Neuronal stem cell (in vitro differentiated cells): ENCODE measurements at regions not wholly inside any gene's neighbourhood (a gene's known extent, or its start where the extent isn't known, plus 50 kb on each side); places are given as distances from the start of the nearest gene placed in this dataset.

Experiments
- DNase-seq: peaks from one replicate; pipeline ENCODE4 v3.0.0-alpha.2; 2013; ENCODE audit warnings: low spot score
- H2AFZ ChIP-seq: one replicate; pipeline ENCODE4 v1.6.1; 2013; ENCODE audit warnings: mild to moderate bottlenecking, low read length, inconsistent platforms
- H2AK5ac ChIP-seq: 2 replicates; pipeline ENCODE4 v1.6.1; 2013; ENCODE audit warnings: low read depth, mild to moderate bottlenecking, inconsistent platforms, low read length, moderate library complexity, mixed read lengths
- H2BK120ac ChIP-seq: 2 replicates; pipeline ENCODE4 v1.6.1; 2013; ENCODE audit warnings: low read depth, mild to moderate bottlenecking, inconsistent platforms, low read length, moderate library complexity, mixed read lengths
- H2BK12ac ChIP-seq: one replicate; pipeline ENCODE4 v1.6.1; 2013; ENCODE audit warnings: low read length, inconsistent platforms
- H2BK15ac ChIP-seq: 2 replicates; pipeline ENCODE4 v1.6.1; 2013; ENCODE audit warnings: mild to moderate bottlenecking, low read length, inconsistent platforms, mixed read lengths
- H2BK5ac ChIP-seq: one replicate; pipeline ENCODE4 v1.6.1; 2013; ENCODE audit warnings: inconsistent platforms, mild to moderate bottlenecking, low read length, moderate library complexity
- H3K14ac ChIP-seq: one replicate; pipeline ENCODE4 v1.6.1; 2013; ENCODE audit warnings: low read length, inconsistent platforms
- H3K18ac ChIP-seq: 2 replicates; pipeline ENCODE4 v1.6.1; 2013; ENCODE audit warnings: low read length, inconsistent platforms
- H3K23ac ChIP-seq: 2 replicates; pipeline ENCODE4 v1.6.1; 2013; ENCODE audit warnings: low read depth, mild to moderate bottlenecking, mixed read lengths, low read length, inconsistent platforms; ENCODE audit not compliant: poor library complexity
- H3K27ac ChIP-seq: replicated peaks from 3 replicates; pipeline ENCODE4 v1.5.1; 2013; ENCODE audit warnings: low read length, inconsistent platforms
- H3K27me3 ChIP-seq, 3 experiments: 2 replicates each; pipeline ENCODE4 v1.6.1; 2013; ENCODE audit warnings: low read length in 3 of 3, mild to moderate bottlenecking in 2 of 3, inconsistent platforms in 1 of 3, low read depth in 1 of 3, mixed read lengths in 1 of 3, moderate library complexity in 1 of 3; ENCODE audit not compliant: control insufficient read depth in 3 of 3, insufficient read depth in 3 of 3
- H3K36me3 ChIP-seq, 2 donors: replicated peaks in 1 of 2; 2 replicates each; pipeline ENCODE4 v1.6.1; 2013; ENCODE audit warnings: low read length in 2 of 2; ENCODE audit not compliant: control insufficient read depth in 2 of 2, insufficient read depth in 2 of 2
- H3K4ac ChIP-seq: 2 replicates; pipeline ENCODE4 v1.6.1; 2013; ENCODE audit warnings: inconsistent platforms, mild to moderate bottlenecking, low read length, moderate library complexity
- H3K4me1 ChIP-seq, 2 donors: 1 replicate in 1 of 2; 2 replicates in 1 of 2; pipeline ENCODE4 v1.6.1; 2013; ENCODE audit warnings: low read length in 2 of 2, low read depth in 1 of 2; ENCODE audit not compliant: control insufficient read depth in 2 of 2, insufficient read depth in 1 of 2
- H3K4me2 ChIP-seq: one replicate; pipeline ENCODE4 v1.6.1; 2013; ENCODE audit warnings: mild to moderate bottlenecking, low read length, inconsistent platforms; ENCODE audit not compliant: insufficient read depth, poor library complexity, severe bottlenecking
- H3K4me3 ChIP-seq, 2 donors: 2 replicates each; pipeline ENCODE4 v1.5.1; 2013; ENCODE audit warnings: low read length in 2 of 2, mild to moderate bottlenecking in 2 of 2, inconsistent platforms in 1 of 2, moderate library complexity in 1 of 2
- H3K79me1 ChIP-seq: one replicate; pipeline ENCODE4 v1.6.1; 2013; ENCODE audit warnings: low read depth, mild to moderate bottlenecking, inconsistent platforms, low read length, moderate library complexity
- H3K9ac ChIP-seq: one replicate; pipeline ENCODE4 v1.6.1; 2013; ENCODE audit warnings: mild to moderate bottlenecking, low read depth, low read length, inconsistent platforms; ENCODE audit not compliant: poor library complexity
- H3K9me3 ChIP-seq, 2 donors: replicated peaks in 1 of 2; 2 replicates each; pipeline versions ENCODE3 to v1.6.1; 2013; ENCODE audit warnings: low read length in 2 of 2, mild to moderate bottlenecking in 2 of 2, inconsistent platforms in 1 of 2, low read depth in 1 of 2, mixed read lengths in 1 of 2, moderate library complexity in 1 of 2; ENCODE audit not compliant: control insufficient read depth in 2 of 2, insufficient read depth in 1 of 2
- H4K8ac ChIP-seq: one replicate; pipeline ENCODE4 v1.6.1; 2013; ENCODE audit warnings: low read depth, mild to moderate bottlenecking, inconsistent platforms, low read length, moderate library complexity
- H4K91ac ChIP-seq: one replicate; pipeline ENCODE4 v1.6.1; 2013; ENCODE audit warnings: low read length, low read depth, mild to moderate bottlenecking, inconsistent platforms; ENCODE audit not compliant: poor library complexity
- WGBS, 2 donors: extraction: QIAGEN DNeasy Blood & Tissue Kit; methylation state at CpG; one replicate each; pipeline ENCODE4 v1.1.7; 2013; ENCODE audit warnings: missing lambda C conversion rate in 2 of 2, mixed read lengths in 1 of 2; ENCODE audit not compliant: insufficient read length in 2 of 2, insufficient replicate concordance in 1 of 2; ENCODE audit errors: extremely low coverage in 2 of 2; 5-methylcytosine and 5-hydroxymethylcytosine counted together

DNA sequence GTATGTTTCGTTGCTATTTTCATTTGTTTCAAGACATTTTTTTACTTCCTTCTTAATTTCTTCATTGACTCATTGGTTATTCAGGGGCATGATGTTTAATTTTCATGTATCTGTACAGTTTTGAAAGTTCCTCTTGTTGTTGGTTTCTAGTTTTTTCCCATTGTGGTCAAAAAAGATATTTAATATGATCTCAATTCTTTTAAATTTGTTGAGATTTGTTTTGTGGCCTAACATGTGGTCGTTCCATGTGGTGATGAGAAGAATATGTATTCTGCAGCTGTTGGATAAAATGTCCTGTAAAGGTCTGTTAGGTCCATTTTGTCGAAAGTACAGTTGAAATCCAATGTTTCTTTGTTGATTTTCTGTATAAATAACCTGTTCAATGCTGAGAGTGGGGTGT is 110.3 kb upstream of the MAP4K4 start:
- WGBS, 2 donors: no CpG with 5 or more reads among the region's 3 CpGs
- Histone ChIP-seq H2AK5ac (no peak overlapping the region), H3K27ac (no peak overlapping the region), H3K4me1 (no peaks in the 10 kb centered on the region), H2AFZ (no peak overlapping the region), H3K4me2 (no peak overlapping the region), H3K27me3 (no peaks in the 10 kb centered on the region), H2BK15ac (no peak overlapping the region), H3K36me3 (no peaks in the 10 kb centered on the region), H3K9ac (no peak overlapping the region), H4K8ac (no peak overlapping the region), H2BK12ac (no peak overlapping the region), H3K18ac (no peak overlapping the region), H3K79me1 (no peaks in the 10 kb centered on the region), H3K9me3 (no peaks in the 10 kb centered on the region), H3K4me3 (no peak overlapping the region), H2BK5ac (no peak overlapping the region), H3K23ac (no peak overlapping the region), H3K4ac (no peak overlapping the region), H2BK120ac (no peak overlapping the region), H4K91ac (no peak overlapping the region), H3K14ac (no peak overlapping the region)
- DNase-seq: no peak

- no peak overlapping the region for H3K14ac ChIP-seq
- no peak for DNase-seq
Observed at GRCh38 chr2:101583861-101584260, 108.9 kb upstream of the RFX8 start.

GRCh38 chr2:101581675-101582299 is 106.9 kb upstream of the RFX8 start:
- Histone ChIP-seq H2BK12ac (no peak overlapping the region), H2AK5ac (no peak overlapping the region), H4K91ac (no peak overlapping the region), H3K27ac (no peak overlapping the region), H2BK15ac (no peak overlapping the region), H3K79me1 (no peaks in the 10 kb centered on the region), H2AFZ (no peak overlapping the region), H3K4me1 (no peaks in the 10 kb centered on the region), H3K14ac (no peak overlapping the region), H3K9me3 (no peaks in the 10 kb centered on the region), H3K9ac (no peak overlapping the region), H3K4me2 (no peak overlapping the region), H4K8ac (no peak overlapping the region), H3K23ac (no peak overlapping the region), H3K18ac (no peak overlapping the region), H3K4ac (no peak overlapping the region), H3K27me3 (no peaks in the 10 kb centered on the region), H3K36me3 (no peaks in the 10 kb centered on the region), H3K4me3 (no peak overlapping the region), H2BK5ac (no peak overlapping the region), H2BK120ac (no peak overlapping the region)
- DNase-seq: no peak
- WGBS, 2 donors: no CpG with 5 or more reads among the region's 7 CpGs

More at GRCh38 chr2:101583861-101584260, 108.9 kb upstream of the RFX8 start:
- Histone ChIP-seq H3K27ac (no peak overlapping the region), H3K9me3 (no peaks in the 10 kb centered on the region), H3K79me1 (no peaks in the 10 kb centered on the region), H3K23ac (no peak overlapping the region), H4K91ac (no peak overlapping the region), H2BK15ac (no peak overlapping the region), H3K4me2 (no peak overlapping the region), H3K4me3 (no peak overlapping the region), H4K8ac (no peak overlapping the region), H3K27me3 (no peaks in the 10 kb centered on the region), H3K4me1 (no peaks in the 10 kb centered on the region), H2BK120ac (no peak overlapping the region), H3K36me3 (no peaks in the 10 kb centered on the region), H3K4ac (no peak overlapping the region), H2BK12ac (no peak overlapping the region), H2AK5ac (no peak overlapping the region), H2AFZ (no peak overlapping the region), H2BK5ac (no peak overlapping the region), H3K18ac (no peak overlapping the region), H3K9ac (no peak overlapping the region)

- Histone ChIP-seq H2BK15ac (no peak overlapping the region), H3K4me2 (no peak overlapping the region), H2BK12ac (no peak overlapping the region), H3K9ac (no peak overlapping the region), H2AK5ac (no peak overlapping the region), H3K4me3 (no peak overlapping the region), H2AFZ (no peak overlapping the region), H3K4ac (no peak overlapping the region), H3K79me1 (no peaks in the 10 kb centered on the region), H2BK120ac (no peak overlapping the region), H3K14ac (no peak overlapping the region), H2BK5ac (no peak overlapping the region), H4K8ac (no peak overlapping the region), H3K27me3 (no peaks in the 10 kb centered on the region), H3K4me1 (no peaks in the 10 kb centered on the region), H4K91ac (no peak overlapping the region), H3K18ac (no peak overlapping the region), H3K9me3 (no peaks in the 10 kb centered on the region), H3K27ac (no peak overlapping the region), H3K23ac (no peak overlapping the region), H3K36me3 (no peaks in the 10 kb centered on the region)
- no peak for DNase-seq
- WGBS, 2 donors: no CpG with 5 or more reads among the region's 5 CpGs
Observed at GRCh38 chr2:101580528-101580927, 105.6 kb upstream of the RFX8 start.
